Stimulated activated naive CD8-positive, alpha-beta T cell treated with anti-CD3 and anti-CD28 coated beads, Interleukin-15, Interleukin-2, amounts not matched to agents 100 ng/mL and 50 ng/mL, for 24 hours (primary cell): ENCODE measurements at regions not wholly inside any gene's neighbourhood (a gene's known extent, or its start where the extent isn't known, plus 50 kb on each side); places are given as distances from the start of the nearest gene placed in this dataset.

ENCODE experiments used
- H3K27ac Mint-ChIP-seq: one replicate; pipeline ENCODE4 v1.8.0; 2021; ENCODE audit warnings: mild to moderate bottlenecking, mixed read lengths
- H3K27me3 Mint-ChIP-seq: one replicate; pipeline ENCODE4 v1.8.0; 2021; ENCODE audit warnings: mixed read lengths
- H3K36me3 Mint-ChIP-seq: one replicate; pipeline ENCODE4 v1.8.0; 2021; ENCODE audit warnings: low read depth, mixed read lengths
- H3K4me1 Mint-ChIP-seq: one replicate; pipeline ENCODE4 v1.8.0; 2021; ENCODE audit warnings: low read depth, mixed read lengths
- H3K4me3 Mint-ChIP-seq: one replicate; pipeline ENCODE4 v1.8.0; 2021; ENCODE audit warnings: mild to moderate bottlenecking, mixed read lengths
- H3K9me3 Mint-ChIP-seq: one replicate; pipeline ENCODE4 v1.8.0; 2021; ENCODE audit warnings: mixed read lengths

DNA sequence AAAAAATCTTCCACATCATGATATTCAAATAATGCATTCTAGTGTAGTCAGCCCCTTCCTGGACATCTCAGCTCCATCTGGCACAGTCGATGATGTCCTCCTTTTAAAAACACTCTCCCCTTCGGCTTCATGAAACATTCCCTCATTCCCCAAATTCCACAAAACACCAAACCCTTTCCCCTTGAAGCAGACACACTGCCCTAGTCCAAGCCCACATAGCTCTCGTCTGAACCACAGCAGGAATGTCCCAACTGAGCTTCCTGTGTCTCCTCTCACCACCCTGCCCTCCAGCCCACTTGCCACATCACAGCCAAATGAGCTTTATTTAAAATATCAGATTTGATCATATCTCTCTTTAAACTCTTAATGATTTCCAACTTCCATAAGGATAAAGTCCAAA lies 106.4 kb upstream of the CARMIL1 start:
- Mint-ChIP-seq H3K36me3 (no peaks in the 10 kb centered on the region), H3K4me3 (no peak overlapping the region), H3K27me3 (no peaks in the 10 kb centered on the region), H3K9me3 (no peaks in the 10 kb centered on the region), H3K27ac (peak overlapping the region; percentile 1), H3K4me1 (peaks cover 39% of the 10 kb centered on the region)

- Mint-ChIP-seq H3K4me3 (no peak overlapping the region), H3K27me3 (no peaks in the 10 kb centered on the region), H3K36me3 (no peaks in the 10 kb centered on the region), H3K9me3 (no peaks in the 10 kb centered on the region), H3K4me1 (peaks cover 40% of the 10 kb centered on the region), H3K27ac (peak overlapping the region; percentile 1)
Measured at GRCh38 chr6:25173246-25173645, 105.9 kb upstream of the CARMIL1 start.

- Mint-ChIP-seq H3K36me3 (no peaks in the 10 kb centered on the region), H3K27me3 (peaks cover 2% of the 10 kb centered on the region)
Measured at GRCh38 chr6:25173951-25174474, 105.2 kb upstream of the CARMIL1 start.

DNA sequence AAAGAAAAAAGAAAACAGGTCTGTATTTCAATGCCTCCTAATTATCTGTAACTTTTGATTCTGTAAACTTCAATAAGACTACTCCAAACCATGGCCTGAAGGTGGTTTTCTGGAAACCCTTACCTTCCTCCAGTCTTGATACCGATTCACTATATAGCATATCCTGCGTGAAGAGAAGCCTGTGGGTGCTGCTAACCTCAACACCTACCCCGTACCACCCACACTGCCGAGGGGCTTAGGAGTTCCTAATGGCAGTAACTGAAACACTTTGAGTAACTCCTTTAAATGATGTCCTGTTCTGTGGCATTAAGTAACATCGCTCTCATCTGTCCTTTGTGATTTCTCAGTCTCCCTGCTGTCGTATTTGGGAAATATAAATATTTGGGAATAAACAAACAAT lies 104.5 kb upstream of the CARMIL1 start:
- no peaks in the 10 kb centered on the region for H3K9me3 Mint-ChIP-seq
- H3K4me3 Mint-ChIP-seq = no peak overlapping the region
- no peak overlapping the region for H3K27ac Mint-ChIP-seq
- peaks cover 3% of the 10 kb centered on the region for H3K27me3 Mint-ChIP-seq
- H3K4me1 Mint-ChIP-seq = peaks cover 54% of the 10 kb centered on the region
- no peaks in the 10 kb centered on the region for H3K36me3 Mint-ChIP-seq

More at GRCh38 chr6:25173951-25174474, 105.2 kb upstream of the CARMIL1 start:
- Mint-ChIP-seq H3K4me3 (no peak overlapping the region), H3K27ac (no peak overlapping the region), H3K9me3 (no peaks in the 10 kb centered on the region), H3K4me1 (peaks cover 48% of the 10 kb centered on the region)

DNA sequence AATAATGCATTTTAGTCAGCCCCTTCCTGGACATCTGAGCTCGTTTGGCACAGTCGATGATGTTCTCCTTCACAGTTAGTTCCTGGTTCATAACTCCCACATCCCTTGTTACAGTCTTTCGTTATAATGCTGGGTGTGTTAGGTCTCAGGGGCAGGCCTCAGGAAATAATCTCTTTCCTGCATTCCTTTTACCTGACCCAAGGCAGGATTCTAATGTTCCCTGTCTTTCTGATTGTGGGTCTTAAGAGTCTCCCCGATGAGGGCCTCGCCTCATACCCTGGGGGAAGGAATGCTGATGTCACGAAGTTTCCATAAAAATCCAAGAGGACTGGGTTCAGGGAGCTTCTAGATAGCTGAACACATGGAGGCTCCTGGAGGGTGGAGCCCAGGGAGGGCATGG lies 104.0 kb upstream of the CARMIL1 start:
- Mint-ChIP-seq H3K27me3 (peaks cover 3% of the 10 kb centered on the region), H3K4me1 (peaks cover 52% of the 10 kb centered on the region), H3K36me3 (no peaks in the 10 kb centered on the region), H3K9me3 (no peaks in the 10 kb centered on the region), H3K4me3 (no peak overlapping the region), H3K27ac (no peak overlapping the region)

GRCh38 chr6:25175681-25176080 lies 103.5 kb upstream of the CARMIL1 start:
- Mint-ChIP-seq H3K9me3 (no peaks in the 10 kb centered on the region), H3K27ac (no peak overlapping the region), H3K4me1 (peaks cover 54% of the 10 kb centered on the region), H3K4me3 (no peak overlapping the region), H3K36me3 (no peaks in the 10 kb centered on the region), H3K27me3 (peaks cover 3% of the 10 kb centered on the region)

DNA sequence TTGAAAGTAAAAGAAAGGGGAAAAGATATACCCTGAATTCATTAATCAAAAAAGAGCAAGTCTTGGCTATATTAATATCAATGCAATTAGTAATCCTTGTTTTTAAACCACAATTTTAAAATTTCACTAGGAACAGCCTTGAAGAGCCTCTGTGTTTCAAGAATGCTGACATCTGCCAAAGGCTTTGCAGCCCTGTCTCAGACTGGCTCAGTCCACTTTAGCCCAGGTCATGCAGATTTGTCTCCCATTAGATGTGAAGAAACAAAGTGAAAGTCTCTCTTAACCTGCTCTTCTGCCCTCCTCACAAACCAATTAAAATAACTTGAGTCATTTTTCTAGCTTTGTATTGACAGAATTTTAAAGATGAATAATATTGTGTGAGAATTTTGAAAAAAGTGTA lies 102.7 kb upstream of the CARMIL1 start:
- no peak overlapping the region for H3K4me3 Mint-ChIP-seq
- peaks cover 3% of the 10 kb centered on the region for H3K27me3 Mint-ChIP-seq
- H3K36me3 Mint-ChIP-seq = no peaks in the 10 kb centered on the region
- no peaks in the 10 kb centered on the region for H3K9me3 Mint-ChIP-seq
- peaks cover 48% of the 10 kb centered on the region for H3K4me1 Mint-ChIP-seq
- H3K27ac Mint-ChIP-seq = no peak overlapping the region

DNA sequence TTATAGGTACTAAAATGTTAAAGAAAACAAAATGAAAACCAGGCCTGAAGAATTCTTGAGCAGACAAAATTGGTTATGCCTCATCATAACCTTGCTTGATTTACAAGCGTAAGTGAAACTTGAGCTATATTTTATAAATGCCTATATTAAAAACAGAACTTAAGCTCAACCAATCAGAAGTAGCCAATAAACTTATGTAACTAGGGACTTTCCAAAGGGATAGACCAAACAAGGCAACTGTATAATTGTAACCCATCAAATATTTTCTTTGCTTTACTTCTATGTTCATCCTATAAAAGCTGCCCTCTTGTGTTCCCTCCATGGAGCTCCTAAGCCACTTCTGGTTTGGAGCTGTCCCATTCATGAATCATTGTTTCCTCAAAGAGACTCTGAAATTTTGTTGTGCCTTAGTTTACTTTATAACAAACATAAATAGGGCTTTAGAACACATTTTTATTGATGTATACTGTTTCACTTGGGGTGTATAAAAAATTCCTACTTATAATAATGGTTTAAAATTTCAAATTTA lies 101.6 kb upstream of the CARMIL1 start:
- no peak overlapping the region for H3K4me3 Mint-ChIP-seq
- H3K4me1 Mint-ChIP-seq = peaks cover 48% of the 10 kb centered on the region
- H3K27ac Mint-ChIP-seq = no peak overlapping the region

DNA sequence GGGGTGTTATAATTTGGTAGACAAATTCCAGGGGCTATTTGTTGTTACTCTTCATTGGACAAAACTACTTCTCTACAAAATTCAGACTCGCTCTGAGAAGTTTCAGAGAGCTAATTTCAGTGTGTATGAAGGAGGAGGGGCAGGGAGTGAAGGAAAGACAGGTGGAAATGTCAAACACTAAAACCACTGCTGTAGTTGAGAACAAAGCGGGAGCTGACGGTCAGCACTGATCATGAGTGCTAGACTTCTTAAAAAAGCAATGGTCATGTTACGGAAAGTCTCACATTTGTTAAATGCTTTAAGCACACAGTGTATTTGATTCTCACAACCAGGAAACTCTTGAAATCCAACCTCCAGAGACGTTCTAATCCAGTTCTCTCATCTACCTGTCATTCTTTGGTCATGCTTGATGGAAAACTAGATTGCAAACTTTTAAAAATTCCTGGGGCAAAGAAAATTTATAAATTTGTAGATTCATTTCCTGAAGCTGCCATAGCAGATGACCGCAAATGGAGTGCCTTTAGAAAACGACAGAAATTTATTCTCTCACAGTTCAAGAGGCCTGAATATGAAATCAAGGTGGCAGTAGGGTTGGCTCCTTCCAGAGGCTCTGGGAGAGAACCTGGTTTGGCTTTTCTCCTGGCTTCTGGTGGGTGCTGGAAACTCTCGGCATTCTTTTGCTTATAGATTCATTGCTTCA lies 100.7 kb upstream of the CARMIL1 start:
- H3K4me1 Mint-ChIP-seq = peaks cover 41% of the 10 kb centered on the region
- H3K4me3 Mint-ChIP-seq = no peak overlapping the region
- H3K9me3 Mint-ChIP-seq = no peaks in the 10 kb centered on the region
- no peaks in the 10 kb centered on the region for H3K36me3 Mint-ChIP-seq
- H3K27me3 Mint-ChIP-seq = peaks cover 3% of the 10 kb centered on the region
- H3K27ac Mint-ChIP-seq = peak overlapping the region; percentile 68

More for the DNA sequence above, 101.6 kb upstream of the CARMIL1 start:
- Mint-ChIP-seq H3K27me3 (peaks cover 3% of the 10 kb centered on the region), H3K9me3 (no peaks in the 10 kb centered on the region), H3K36me3 (no peaks in the 10 kb centered on the region)

GRCh38 chr6:25179051-25179778 lies 100.0 kb upstream of the CARMIL1 start:
- Mint-ChIP-seq H3K36me3 (no peaks in the 10 kb centered on the region), H3K4me3 (peak overlapping the region; percentile 30), H3K4me1 (peaks cover 33% of the 10 kb centered on the region), H3K9me3 (no peaks in the 10 kb centered on the region), H3K27me3 (peaks cover 3% of the 10 kb centered on the region), H3K27ac (peak overlapping the region; percentile 68)

GRCh38 chr6:25180630-25181349 lies 98.4 kb upstream of the CARMIL1 start:
- peaks cover 3% of the 10 kb centered on the region for H3K27me3 Mint-ChIP-seq
- peaks cover 22% of the 10 kb centered on the region for H3K4me1 Mint-ChIP-seq
- no peak overlapping the region for H3K27ac Mint-ChIP-seq
- H3K36me3 Mint-ChIP-seq = no peaks in the 10 kb centered on the region
- no peak overlapping the region for H3K4me3 Mint-ChIP-seq
- no peaks in the 10 kb centered on the region for H3K9me3 Mint-ChIP-seq

DNA sequence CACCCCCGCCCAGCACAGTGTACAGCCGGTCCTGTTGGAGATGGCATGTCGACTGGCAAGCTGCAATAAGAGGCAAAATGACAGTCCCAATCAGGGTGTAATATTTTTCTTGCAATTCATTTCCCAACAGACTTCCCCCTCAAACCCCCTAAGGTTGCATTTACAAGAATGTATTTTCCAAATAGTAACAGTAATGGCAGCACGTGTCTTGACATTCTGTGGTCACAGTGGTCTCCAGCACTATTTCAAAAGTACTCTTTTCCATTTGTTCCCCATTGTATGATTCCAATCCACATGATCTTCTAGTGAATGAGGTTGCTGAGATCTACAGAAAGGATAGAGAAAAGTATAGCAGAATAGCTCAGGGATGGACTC lies 97.8 kb upstream of the CARMIL1 start:
- Mint-ChIP-seq H3K27me3 (peaks cover 4% of the 10 kb centered on the region), H3K4me1 (peaks cover 23% of the 10 kb centered on the region), H3K27ac (no peak overlapping the region), H3K36me3 (no peaks in the 10 kb centered on the region), H3K9me3 (no peaks in the 10 kb centered on the region), H3K4me3 (no peak overlapping the region)

DNA sequence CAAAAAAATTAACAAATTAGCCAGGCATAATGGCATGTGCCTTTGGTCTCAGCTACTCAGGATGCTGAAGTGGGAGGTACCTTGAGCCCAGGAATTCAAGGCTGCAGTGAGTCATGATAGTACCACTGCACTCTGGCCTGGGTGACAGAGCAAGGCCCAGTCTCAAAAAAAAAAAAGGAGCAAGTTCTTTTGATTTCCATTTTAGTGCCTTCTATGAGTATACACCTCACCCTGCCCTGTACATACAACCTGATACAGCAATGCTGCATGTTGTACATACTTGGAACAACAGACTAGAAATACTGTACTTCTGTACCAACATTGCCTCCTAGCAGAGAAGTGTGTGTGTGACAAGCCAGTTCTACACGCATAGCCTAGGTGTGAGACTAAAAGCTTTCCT lies 97.3 kb upstream of the CARMIL1 start:
- Mint-ChIP-seq H3K4me3 (no peak overlapping the region), H3K4me1 (peaks cover 26% of the 10 kb centered on the region), H3K9me3 (no peaks in the 10 kb centered on the region), H3K27ac (no peak overlapping the region), H3K36me3 (no peaks in the 10 kb centered on the region), H3K27me3 (peaks cover 6% of the 10 kb centered on the region)

GRCh38 chr6:25186919-25187318 lies 92.3 kb upstream of the CARMIL1 start:
- no peak overlapping the region for H3K4me3 Mint-ChIP-seq
- H3K4me1 Mint-ChIP-seq = peaks cover 4% of the 10 kb centered on the region
- no peaks in the 10 kb centered on the region for H3K9me3 Mint-ChIP-seq
- no peak overlapping the region for H3K27ac Mint-ChIP-seq
- peaks cover 20% of the 10 kb centered on the region for H3K27me3 Mint-ChIP-seq
- H3K36me3 Mint-ChIP-seq = no peaks in the 10 kb centered on the region

DNA sequence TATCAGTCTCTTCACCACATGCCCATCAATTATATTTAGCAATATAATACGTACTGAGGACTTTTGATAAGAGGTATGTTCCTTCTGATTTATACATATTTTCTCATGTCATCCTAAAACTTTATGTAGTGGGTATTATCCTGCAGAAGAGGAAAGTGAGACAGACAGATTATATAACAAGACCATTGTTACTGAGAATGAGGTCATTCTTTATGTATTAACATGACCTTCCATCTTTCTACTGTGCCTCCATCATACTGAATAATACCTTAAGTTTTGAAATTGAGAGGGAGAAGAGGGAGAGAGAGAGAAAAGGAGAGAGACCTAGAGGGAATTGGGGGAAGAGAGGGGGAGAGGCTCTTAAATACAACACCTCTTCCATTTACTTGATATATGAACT lies 90.9 kb upstream of the CARMIL1 start:
- peaks cover 4% of the 10 kb centered on the region for H3K4me1 Mint-ChIP-seq
- no peak overlapping the region for H3K4me3 Mint-ChIP-seq
- H3K36me3 Mint-ChIP-seq = no peaks in the 10 kb centered on the region
- H3K27ac Mint-ChIP-seq = no peak overlapping the region
- H3K9me3 Mint-ChIP-seq = no peaks in the 10 kb centered on the region
- H3K27me3 Mint-ChIP-seq = peaks cover 30% of the 10 kb centered on the region
